ENCODE measurements at regions not wholly inside any gene's neighbourhood (a gene's known extent, or its start where the extent isn't known, plus 50 kb on each side); places are given as distances from the start of the nearest gene placed in this dataset.

DNA sequence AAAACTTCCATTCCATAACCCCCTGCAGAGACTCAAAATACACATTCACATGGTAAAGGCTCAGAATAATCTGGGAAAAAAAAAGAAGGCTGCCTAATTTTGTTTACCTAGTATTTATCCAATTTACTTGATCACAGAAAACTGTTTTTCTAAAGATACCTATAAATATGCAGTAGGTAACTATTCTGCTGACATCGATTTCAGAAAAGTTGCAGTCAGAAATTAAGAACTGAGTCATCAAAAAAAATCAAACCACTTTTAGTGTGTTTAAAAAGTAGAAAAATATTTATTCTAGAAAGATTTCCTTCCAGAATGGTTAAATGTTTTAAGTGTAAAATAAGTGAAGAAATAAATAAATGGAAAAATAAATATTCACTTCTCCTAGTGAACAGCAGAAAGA lies 254.5 kb upstream of the CAND1 start:
- no peak for DNase-seq (ENCODE audit: low read depth)
- H3K4me3 ChIP-seq (ENCODE audit: low read depth, low read length): no peak overlapping the region
- TF ChIP-seq, protein P1, sequence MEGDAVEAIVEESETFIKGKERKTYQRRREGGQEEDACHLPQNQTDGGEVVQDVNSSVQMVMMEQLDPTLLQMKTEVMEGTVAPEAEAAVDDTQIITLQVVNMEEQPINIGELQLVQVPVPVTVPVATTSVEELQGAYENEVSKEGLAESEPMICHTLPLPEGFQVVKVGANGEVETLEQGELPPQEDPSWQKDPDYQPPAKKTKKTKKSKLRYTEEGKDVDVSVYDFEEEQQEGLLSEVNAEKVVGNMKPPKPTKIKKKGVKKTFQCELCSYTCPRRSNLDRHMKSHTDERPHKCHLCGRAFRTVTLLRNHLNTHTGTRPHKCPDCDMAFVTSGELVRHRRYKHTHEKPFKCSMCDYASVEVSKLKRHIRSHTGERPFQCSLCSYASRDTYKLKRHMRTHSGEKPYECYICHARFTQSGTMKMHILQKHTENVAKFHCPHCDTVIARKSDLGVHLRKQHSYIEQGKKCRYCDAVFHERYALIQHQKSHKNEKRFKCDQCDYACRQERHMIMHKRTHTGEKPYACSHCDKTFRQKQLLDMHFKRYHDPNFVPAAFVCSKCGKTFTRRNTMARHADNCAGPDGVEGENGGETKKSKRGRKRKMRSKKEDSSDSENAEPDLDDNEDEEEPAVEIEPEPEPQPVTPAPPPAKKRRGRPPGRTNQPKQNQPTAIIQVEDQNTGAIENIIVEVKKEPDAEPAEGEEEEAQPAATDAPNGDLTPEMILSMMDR (IDR thresholded peaks at IDR 0.05; ENCODE audit: insufficient read depth, low read length): no peak

DNA sequence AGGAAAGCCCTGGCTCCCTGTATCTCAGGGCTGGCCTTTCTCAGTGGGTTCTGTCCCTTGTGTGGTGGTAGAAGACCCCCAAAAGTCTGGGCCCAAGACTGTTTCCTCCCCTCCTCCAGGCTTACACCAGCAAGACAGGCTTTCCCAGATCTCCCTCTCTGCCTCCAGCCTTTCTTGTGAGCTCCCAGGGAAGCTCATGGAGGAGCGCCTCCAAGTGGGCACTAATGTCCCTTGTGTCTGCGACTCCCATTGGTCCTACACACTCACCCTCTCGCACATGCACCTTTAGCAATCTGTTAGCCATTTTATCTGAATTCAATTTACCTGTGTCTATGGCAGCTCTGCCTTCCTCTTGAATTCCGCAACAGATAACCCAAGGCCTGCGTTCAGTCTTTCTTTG lies 251.1 kb upstream of the CAND1 start:
- H3K4me3 ChIP-seq (ENCODE audit: low read depth, low read length): no peak overlapping the region
- TF ChIP-seq, protein P1 (IDR thresholded peaks at IDR 0.05; ENCODE audit: insufficient read depth, low read length): no peak
- DNase-seq (ENCODE audit: low read depth): no peak

DNA sequence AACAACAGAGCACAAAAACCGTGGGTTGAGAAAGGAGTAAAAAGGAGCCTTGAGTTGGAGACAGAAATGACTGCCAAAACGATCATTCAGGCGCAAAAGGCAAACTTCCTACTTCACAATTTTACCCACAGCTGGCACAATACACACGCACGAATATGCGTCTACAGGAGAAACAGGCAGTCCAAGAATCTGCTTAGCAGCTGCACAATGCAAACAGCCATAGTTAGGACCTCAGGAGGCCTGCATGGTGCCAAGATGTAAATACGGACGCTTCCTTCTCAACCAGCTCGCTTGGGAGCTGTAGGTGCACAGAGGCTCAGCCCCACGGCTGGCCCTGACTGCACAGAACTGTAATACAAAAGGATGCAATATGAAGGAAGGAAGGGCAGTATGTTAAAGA lies 250.1 kb upstream of the CAND1 start:
- no peak for DNase-seq (ENCODE audit: low read depth)
- H3K4me3 ChIP-seq (ENCODE audit: low read depth, low read length): no peak overlapping the region
- TF ChIP-seq, protein P1 (IDR thresholded peaks at IDR 0.05; ENCODE audit: insufficient read depth, low read length): no peak

DNA sequence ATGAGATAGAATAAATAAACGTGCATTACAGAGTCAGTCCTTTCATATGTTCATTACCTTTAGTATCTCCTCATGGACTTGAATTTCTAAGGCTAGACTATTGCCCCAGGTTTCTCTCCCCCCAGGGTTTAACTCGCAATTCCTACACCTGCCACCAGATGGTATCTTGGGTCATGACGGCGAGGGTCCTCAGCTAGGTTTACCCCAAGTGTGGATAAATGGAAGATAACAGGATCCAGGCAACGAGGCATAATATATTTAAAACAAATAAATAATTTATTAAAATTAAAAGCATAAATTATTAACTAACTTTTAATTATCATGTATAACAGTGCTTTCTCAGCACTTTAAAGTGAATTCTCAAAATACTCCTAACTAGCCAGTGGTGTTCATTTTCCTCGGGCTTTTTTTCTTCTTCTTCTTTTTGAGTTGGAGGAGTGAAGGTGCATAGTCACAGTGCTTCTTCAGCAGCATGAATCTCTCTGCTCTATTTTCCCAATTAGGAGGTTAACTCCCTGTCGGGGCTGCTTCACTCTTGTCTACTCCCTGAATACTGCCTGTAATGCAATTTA lies 243.5 kb upstream of the CAND1 start:
- H3K4me3 ChIP-seq (ENCODE audit: low read depth, low read length): no peak overlapping the region
- TF ChIP-seq, protein P1 (IDR thresholded peaks at IDR 0.05; ENCODE audit: insufficient read depth, low read length): peak; percentile 82
- peak; percentile 20 for DNase-seq (ENCODE audit: low read depth)

DNA sequence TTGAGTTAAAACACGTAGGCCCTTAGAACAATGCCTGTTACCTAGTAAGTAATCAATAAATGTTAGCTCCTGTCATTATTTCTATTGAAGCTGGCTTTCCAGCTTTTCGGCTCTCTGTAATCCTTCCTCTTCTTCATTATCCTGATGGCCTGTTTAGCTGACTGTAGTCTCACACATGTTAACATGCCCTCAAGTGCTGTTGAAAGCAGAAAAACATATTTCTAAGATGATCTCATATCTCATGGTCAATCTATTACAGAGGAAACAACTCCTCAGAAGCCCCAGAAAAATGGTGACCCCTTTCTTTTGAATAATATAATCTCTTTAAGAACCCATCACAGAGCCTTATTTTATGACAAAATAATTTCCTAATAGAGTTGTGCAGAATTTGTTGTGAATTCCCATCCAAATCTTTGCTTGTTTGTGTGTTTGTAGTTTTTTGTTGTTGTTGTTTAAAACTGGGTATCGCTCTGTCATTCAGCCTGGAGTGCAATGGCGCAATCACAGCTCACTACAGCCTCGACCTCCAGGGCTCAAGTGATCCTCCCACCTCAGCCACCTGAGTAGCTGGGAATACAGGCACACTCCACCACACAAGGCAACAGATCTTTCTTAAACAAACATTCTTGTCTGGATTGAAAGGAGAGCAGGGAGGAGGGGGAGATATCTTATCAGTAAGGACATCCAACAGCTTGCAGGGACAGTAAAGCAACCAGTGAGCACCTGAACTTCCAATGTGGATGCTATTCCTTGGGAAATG lies 242.5 kb upstream of the CAND1 start:
- H3K4me3 ChIP-seq (ENCODE audit: low read depth, low read length): no peak overlapping the region
- DNase-seq (ENCODE audit: low read depth): no peak
- TF ChIP-seq, protein P1 (IDR thresholded peaks at IDR 0.05; ENCODE audit: insufficient read depth, low read length): no peak

DNA sequence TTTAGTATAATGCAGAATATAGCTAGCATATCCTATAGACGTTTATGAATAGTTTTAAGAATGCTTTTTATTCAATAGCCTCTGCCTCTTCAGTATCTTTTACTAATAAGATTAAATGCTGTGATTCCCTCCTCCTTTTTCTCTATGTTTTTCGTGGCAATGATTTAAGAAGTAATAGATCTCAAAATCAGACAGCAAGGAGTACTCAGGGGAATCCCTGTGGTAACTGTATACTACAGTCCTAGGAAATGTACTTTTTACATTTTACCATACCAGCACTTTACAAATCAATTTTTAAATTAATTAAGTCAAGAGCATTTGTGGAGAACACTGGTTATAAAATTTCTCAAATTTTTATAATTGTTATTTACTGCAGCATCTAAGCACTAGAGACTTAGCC lies 240.6 kb upstream of the CAND1 start:
- no peak overlapping the region for H3K4me3 ChIP-seq (ENCODE audit: low read depth, low read length)
- TF ChIP-seq, protein P1 (IDR thresholded peaks at IDR 0.05; ENCODE audit: insufficient read depth, low read length): no peak
- no peak for DNase-seq (ENCODE audit: low read depth)

All from fibroblast of the aortic adventitia (primary cell).